GF-D8 (cell line): ENCODE measurements at regions not wholly inside any gene's neighbourhood (a gene's known extent, or its start where the extent isn't known, plus 50 kb on each side); places are given as distances from the start of the nearest gene placed in this dataset.
"Not testable (repeated sequence)": the region's sequence is repeated elsewhere in the genome, so short reads cannot be mapped to it uniquely, and the experiment has no call there.

ENCODE experiments used
- DNase-seq: peaks from one replicate; lab custom pipeline; 2025; lab: John Stamatoyannopoulos, UW

GRCh38 chr5:40347981-40348725 is 331.6 kb upstream of the PTGER4 start:
- no peak for DNase-seq

DNA sequence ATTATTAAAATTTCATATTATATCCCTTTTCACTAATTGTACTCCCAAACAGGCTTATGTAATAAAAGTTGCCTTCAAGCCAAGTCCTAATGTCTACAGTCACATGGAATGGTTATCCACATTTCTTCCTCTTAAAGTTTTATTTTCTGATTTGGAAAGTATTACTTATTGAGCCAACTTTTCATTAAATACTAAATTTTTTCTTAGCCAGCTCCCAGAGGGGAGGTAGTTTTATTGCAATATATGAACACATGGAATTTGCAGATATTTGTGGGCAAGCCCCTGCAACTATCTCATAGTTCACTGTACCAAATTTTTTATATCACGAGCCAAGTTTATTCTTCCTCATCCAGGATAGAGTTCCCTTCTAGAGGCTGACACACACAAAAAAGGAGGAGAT is 332.8 kb upstream of the PTGER4 start:
- DNase-seq: no peak

DNA sequence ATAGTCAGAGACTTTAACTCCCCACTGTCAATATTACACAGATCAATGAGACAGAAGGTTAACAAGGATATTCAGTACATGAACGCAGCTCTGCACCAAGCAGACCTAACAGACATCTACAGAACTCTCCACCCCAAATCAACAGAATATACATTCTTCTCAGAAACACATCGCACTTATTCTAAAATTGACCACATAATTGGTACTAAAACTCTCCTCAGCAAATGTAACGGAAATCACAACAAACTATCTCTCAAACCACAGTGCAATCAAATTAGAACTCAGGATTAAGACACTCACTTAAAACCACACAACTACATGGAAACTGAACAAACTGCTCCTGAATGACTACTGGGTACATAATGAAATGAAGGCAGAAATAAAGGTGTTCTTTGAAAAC is 341.3 kb upstream of the PTGER4 start:
- DNase-seq: not testable (repeated sequence)

DNA sequence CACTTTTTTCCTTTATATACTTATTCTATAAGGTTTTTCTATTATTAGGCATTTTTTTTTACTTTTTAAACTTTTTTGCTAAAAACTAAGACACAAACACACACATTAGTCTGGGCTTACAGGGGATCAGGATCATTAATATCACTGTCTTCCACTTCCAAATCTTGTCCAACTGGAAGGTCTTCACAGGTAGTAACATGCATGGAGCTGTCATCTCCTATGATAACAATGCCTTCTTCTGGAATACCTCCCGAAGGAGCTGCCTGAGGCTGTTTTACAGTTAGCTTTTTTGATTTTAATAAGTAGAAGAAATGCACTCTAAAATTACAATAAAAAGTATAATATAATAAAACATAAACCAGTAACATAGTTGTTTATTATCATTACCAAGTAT is 345.5 kb upstream of the PTGER4 start:
- DNase-seq: no peak

GRCh38 chr5:40333459-40334241 is 346.1 kb upstream of the PTGER4 start:
- no peak for DNase-seq

DNA sequence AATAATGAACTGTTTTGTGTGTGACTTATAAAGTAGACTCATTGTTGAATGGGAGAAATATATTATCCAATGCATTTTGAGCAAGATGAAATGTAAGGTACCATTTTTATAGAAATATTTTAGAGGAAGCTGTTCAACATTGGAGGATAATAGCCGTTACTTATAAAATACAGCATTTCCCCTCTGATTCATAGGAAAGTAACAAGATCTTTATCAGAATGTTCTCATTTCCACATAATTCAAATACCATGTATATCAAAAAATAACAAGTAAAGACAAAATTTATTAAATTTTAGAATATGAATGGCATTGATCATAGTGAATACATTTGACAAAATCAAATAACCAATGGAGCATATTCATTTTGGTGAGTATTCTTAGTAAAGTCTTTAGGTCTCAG is 346.7 kb upstream of the PTGER4 start:
- DNase-seq: no peak

GRCh38 chr5:40331616-40332015 is 348.1 kb upstream of the PTGER4 start:
- DNase-seq: no peak

DNA sequence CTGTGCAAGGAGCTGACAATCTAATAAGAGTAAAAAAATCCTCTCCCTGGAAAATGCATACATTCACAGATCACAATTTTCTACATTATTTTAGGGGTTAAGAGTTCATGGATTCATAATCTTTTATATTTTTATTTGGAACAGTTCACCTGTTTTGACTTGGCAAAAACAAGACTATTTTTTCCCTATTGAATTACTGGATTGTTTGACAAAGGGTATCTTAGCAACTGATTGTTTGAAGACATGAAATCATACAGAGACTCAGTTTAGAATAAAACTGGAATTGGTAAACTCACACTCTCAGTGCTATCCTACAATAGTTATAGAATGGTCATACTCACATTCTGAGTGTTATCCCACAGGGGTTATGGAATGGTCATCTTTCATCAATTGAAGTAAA is 358.2 kb upstream of the PTGER4 start:
- no peak for DNase-seq

GRCh38 chr5:40318395-40318794 is 361.3 kb upstream of the PTGER4 start:
- DNase-seq: no peak

DNA sequence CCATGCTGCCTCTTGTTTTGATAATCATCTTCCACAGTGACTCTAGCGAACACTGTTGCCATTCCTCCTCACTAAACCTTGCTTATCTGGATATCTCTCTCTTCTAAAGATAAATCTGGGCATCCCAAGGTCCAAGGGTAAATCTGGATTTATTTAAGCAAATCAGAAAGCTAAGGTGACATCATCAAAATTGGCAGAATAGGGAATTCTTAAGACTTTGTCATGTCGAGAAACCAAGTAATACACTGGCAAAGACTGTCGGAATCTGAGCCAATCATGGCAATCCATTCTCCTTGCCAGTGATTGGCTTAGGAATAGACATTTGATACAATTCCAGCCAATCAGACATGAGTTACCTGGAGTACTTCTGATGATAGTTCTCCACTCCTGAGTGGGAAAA is 362.7 kb upstream of the PTGER4 start:
- DNase-seq: no peak

- DNase-seq: no peak
Observed at GRCh38 chr5:40315126-40315525, 364.6 kb upstream of the PTGER4 start.

GRCh38 chr5:40314275-40314674 is 365.4 kb upstream of the PTGER4 start:
- DNase-seq: no peak

- DNase-seq: no peak
Observed at GRCh38 chr5:40312205-40312604, 367.5 kb upstream of the PTGER4 start.

DNA sequence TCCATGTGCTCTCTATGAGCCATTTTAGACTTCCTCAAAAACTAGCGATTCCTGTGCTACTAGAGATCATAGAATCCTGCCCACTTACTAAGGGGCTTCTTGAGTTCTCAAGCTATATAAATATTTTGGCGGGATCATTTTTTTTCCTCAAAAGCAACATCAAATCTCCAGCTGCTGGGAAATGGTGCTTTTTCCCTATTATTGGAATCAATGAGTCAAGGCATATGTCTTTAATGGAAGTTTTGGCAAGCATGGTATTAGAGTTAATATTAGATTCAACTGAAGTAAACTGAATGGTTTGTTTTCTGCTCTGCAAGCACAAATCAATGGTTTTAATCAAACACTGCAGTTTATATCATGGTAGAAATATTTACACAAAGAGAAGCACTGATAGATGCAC is 369.9 kb upstream of the PTGER4 start:
- DNase-seq: no peak

DNA sequence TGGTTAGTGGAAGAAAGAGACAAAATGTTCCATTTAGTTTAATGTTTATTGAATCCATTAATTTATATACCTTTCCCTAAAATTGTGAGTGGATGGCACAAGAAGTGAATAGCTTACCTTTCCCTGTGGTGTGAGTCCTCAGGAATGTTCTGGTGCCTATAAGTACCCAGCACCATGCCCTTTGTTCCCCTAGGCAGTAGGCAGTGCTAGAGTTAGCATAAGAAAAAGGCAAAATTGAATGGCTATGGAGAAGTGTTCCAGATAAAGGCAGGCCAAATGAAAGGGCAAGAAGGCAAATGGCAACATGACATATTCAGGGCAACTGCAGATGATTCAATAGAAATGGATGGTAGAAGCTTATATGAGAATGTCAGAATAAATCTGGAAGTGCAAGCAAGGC is 370.8 kb upstream of the PTGER4 start:
- DNase-seq: no peak

GRCh38 chr5:40307920-40308319 is 371.8 kb upstream of the PTGER4 start:
- DNase-seq: no peak

DNA sequence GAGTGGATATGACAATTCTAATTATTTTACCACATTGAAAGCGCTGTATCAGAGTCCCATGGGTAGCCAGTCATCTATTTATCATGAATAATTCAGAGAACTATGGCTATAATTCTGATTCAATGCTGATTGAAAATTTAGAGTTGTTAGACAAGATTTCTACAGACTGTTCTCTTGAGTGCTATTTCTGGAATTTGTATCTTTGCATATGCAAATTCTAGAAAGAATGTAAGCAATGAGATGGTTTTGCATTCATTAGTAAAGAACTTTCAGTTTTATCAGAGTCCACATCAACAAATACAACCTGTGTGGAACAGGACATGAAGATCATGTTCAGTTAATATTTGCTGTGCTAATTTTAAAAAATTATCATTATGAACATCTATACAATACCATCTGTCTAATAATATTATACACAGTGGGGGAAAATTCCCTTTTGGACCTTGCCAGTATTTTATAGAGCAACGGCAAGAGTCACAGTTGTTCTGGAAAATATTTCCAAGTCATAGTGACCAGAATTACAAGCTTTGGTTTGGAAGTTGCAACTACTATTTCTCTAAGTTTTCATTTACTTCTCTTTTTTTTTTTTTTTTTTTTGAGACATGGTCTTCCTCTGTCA is 372.7 kb upstream of the PTGER4 start:
- no peak for DNase-seq

DNA sequence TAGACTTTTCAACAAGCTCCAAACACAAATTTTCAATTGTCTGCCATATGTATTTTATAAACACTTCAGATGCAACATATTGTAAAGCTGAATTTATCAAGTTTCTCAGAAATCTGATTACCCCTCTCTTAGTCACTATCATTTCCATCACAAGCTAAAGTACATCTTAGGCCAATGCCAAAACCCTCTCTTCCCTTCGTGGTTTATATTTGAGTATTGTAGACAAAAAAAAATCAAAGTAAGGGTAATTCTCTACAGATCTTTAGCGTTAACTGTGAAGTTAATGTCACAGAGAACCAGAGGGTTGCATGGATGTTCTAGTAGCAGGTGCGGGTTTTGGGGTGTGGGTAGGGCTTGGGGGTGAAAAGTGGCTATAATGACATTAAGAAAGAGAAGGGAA is 387.7 kb upstream of the PTGER4 start:
- no peak for DNase-seq

DNA sequence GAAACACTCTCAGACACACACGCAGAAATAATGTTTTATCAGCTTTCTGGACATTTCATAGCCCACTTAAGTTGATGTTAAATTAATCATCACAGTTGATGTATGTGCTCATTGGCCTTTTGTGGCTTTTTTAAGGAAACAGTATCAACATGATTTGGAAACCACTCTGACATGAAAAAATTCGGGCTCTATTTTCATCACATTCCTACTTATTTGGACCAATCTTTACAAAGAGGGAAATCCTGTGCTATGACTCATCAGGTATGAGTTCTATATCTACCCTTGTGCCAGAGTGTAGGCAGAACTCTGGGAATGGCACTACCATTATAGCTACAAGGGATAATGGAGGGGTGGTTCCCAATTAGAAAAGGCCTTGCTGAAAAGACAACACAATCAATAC is 388.4 kb upstream of the PTGER4 start:
- DNase-seq: no peak

GRCh38 chr5:40288800-40289485 is 390.8 kb upstream of the PTGER4 start:
- DNase-seq: no peak

- DNase-seq: no peak
Observed at GRCh38 chr5:40284863-40285262, 394.9 kb upstream of the PTGER4 start.

DNA sequence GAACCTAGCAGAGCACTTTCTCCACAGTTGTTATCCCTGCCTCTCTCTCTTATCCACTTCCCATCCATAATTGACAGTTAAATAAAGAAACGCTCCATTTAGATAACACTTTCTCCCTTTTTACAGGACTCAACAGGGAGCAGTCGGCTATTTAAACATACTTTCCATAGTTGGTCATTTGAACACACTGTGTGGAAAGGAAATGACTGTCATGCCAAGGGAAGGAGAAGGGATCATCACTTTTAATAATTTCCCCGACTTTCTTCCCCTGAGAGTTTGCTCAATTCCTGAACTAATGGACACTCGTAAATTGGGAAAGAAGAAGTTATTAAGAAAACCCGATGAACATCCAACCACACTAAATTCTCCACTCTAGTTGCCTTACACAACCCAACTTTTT is 400.8 kb upstream of the PTGER4 start:
- DNase-seq: no peak
